T-helper 22 cell (primary cell): ENCODE measurements at regions not wholly inside any gene's neighbourhood (a gene's known extent, or its start where the extent isn't known, plus 50 kb on each side); places are given as distances from the start of the nearest gene placed in this dataset.

ENCODE experiments used
- DNase-seq: peaks from one replicate; pipeline ENCODE4 v3.0.0-alpha.2; 2020; ENCODE audit warnings: low read depth

- DNase-seq = no peak
Measured at GRCh38 chr2:118738524-118739308, 108.7 kb downstream of the EN1 start.

- DNase-seq = no peak
Measured at GRCh38 chr2:118738106-118738505, 109.3 kb downstream of the EN1 start.

- DNase-seq = no peak
Measured at GRCh38 chr2:118737684-118738083, 109.8 kb downstream of the EN1 start.

- DNase-seq = no peak
Measured at GRCh38 chr2:118732432-118732831, 115.0 kb downstream of the EN1 start.

- DNase-seq = no peak
Measured at GRCh38 chr2:118731413-118731812, 116.0 kb downstream of the EN1 start.

- no peak for DNase-seq
Measured at GRCh38 chr2:118730405-118730804, 117.0 kb downstream of the EN1 start.

- DNase-seq = no peak
Measured at GRCh38 chr2:118729760-118730159, 117.7 kb downstream of the EN1 start.

GRCh38 chr2:118728984-118729383, 118.5 kb downstream of the EN1 start:
- DNase-seq = no peak

GRCh38 chr2:118726821-118727220, 120.6 kb downstream of the EN1 start:
- DNase-seq = no peak

- no peak for DNase-seq
Measured at GRCh38 chr2:118723394-118723793, 124.1 kb downstream of the EN1 start.

- no peak for DNase-seq
Measured at GRCh38 chr2:118722976-118723375, 124.5 kb downstream of the EN1 start.

- DNase-seq = no peak
Measured at GRCh38 chr2:118721817-118722551, 125.5 kb downstream of the EN1 start.

GRCh38 chr2:118720866-118721265, 126.6 kb downstream of the EN1 start:
- DNase-seq = no peak

GRCh38 chr2:118718921-118719320, 128.5 kb downstream of the EN1 start:
- no peak for DNase-seq

- DNase-seq = no peak
Measured at GRCh38 chr2:118716102-118716501, 131.3 kb downstream of the EN1 start.

GRCh38 chr2:118714118-118714517, 133.3 kb downstream of the EN1 start:
- no peak for DNase-seq

- no peak for DNase-seq
Measured at GRCh38 chr2:118711603-118712002, 135.8 kb downstream of the EN1 start.

GRCh38 chr2:118710481-118710880, 137.0 kb downstream of the EN1 start:
- no peak for DNase-seq

- DNase-seq = no peak
Measured at GRCh38 chr2:118709786-118710185, 137.7 kb downstream of the EN1 start.

- no peak for DNase-seq
Measured at GRCh38 chr2:118706844-118707243, 140.6 kb downstream of the EN1 start.

GRCh38 chr2:118706371-118706770, 141.1 kb downstream of the EN1 start:
- DNase-seq = no peak

GRCh38 chr2:118705032-118705431, 142.4 kb downstream of the EN1 start:
- DNase-seq = no peak

GRCh38 chr2:118699447-118700175, 147.8 kb downstream of the EN1 start:
- DNase-seq = no peak
